GM12874 (cell line): ENCODE measurements at regions not wholly inside any gene's neighbourhood (a gene's known extent, or its start where the extent isn't known, plus 50 kb on each side); places are given as distances from the start of the nearest gene placed in this dataset.

Source experiments
- CTCF ChIP-seq: IDR thresholded peaks from 2 replicates; pipeline ENCODE4 v1.5.1; 2011; ENCODE audit warnings: low read depth, mild to moderate bottlenecking, control low read depth, low read length, moderate library complexity; ENCODE audit not compliant: insufficient read depth

- TF ChIP-seq CTCF: no peak
These were observed 169.9 kb upstream of the TENM3 start for GRCh38 chr4:182073278-182073677.

- TF ChIP-seq CTCF: no peak
These were observed 169.1 kb upstream of the TENM3 start for GRCh38 chr4:182074139-182074538.

GRCh38 chr4:182074810-182075209 lies 168.4 kb upstream of the TENM3 start:
- TF ChIP-seq CTCF: no peak

- TF ChIP-seq CTCF: no peak
These were observed 160.3 kb upstream of the TENM3 start for GRCh38 chr4:182082910-182083309.

- no peak for TF ChIP-seq CTCF
These were observed 159.4 kb upstream of the TENM3 start for GRCh38 chr4:182083671-182084410.

GRCh38 chr4:182085051-182085480 lies 158.1 kb upstream of the TENM3 start:
- TF ChIP-seq CTCF: no peak

- no peak for TF ChIP-seq CTCF
These were observed 153.9 kb upstream of the TENM3 start for GRCh38 chr4:182089326-182089725.
